GM23338 (cell line): ENCODE measurements at regions not wholly inside any gene's neighbourhood (a gene's known extent, or its start where the extent isn't known, plus 50 kb on each side); places are given as distances from the start of the nearest gene placed in this dataset.

Source experiments
- CTCF ChIP-seq, 2 experiments: fragments of 200-600 bp in 1 of 2; sonication (generic) in 1 of 2; conservative IDR thresholded peaks; 2 replicates each; pipeline versions ENCODE4 v1.5.1 to v1.6.1; 2016 to 2017; ENCODE audit warnings: antibody characterized with exemption in 2 of 2, low read depth in 2 of 2, mild to moderate bottlenecking in 2 of 2, moderate library complexity in 1 of 2
- EZH2 ChIP-seq: fragments of 200-600 bp; sonication (generic); IDR thresholded peaks from one replicate; pipeline ENCODE4 v1.8.0; 2017; ENCODE audit warnings: antibody characterized with exemption, mild to moderate bottlenecking, low read depth; ENCODE audit not compliant: unreplicated experiment
- JUNB ChIP-seq: IDR thresholded peaks from one replicate; pipeline ENCODE4 v1.6.1; 2016; ENCODE audit warnings: antibody characterized with exemption; ENCODE audit not compliant: unreplicated experiment
- POLR2AphosphoS5 ChIP-seq: IDR thresholded peaks from 2 replicates; pipeline ENCODE4 v1.6.1; 2016; ENCODE audit warnings: antibody characterized with exemption, low read depth
- REST ChIP-seq: IDR thresholded peaks from one replicate; pipeline ENCODE4 v1.6.1; 2018; ENCODE audit warnings: antibody characterized with exemption; ENCODE audit not compliant: unreplicated experiment

GRCh38 chr15:70378126-70379031, 280.7 kb upstream of the TLE3 start:
- no peak for TF ChIP-seq JUNB
- no peak for TF ChIP-seq CTCF (conservative IDR thresholded peaks at IDR 0.05; ENCODE audit: low read depth in 2 of 2)
- no peak for TF ChIP-seq POLR2AphosphoS5
- TF ChIP-seq REST = no peak
- TF ChIP-seq EZH2 = no peak
